Right lobe of liver (tissue), 6 donors: ENCODE measurements at regions not wholly inside any gene's neighbourhood (a gene's known extent, or its start where the extent isn't known, plus 50 kb on each side); places are given as distances from the start of the nearest gene placed in this dataset.

ENCODE experiments used
- ATAC-seq, 4 donors: fragments of 200-7000 bp; cut with Tn5 transposase; one replicate each; pipeline ENCODE4 v1.9.1; 2020; ENCODE audit warnings: mild to moderate bottlenecking in 4 of 4, moderate library complexity in 4 of 4
- DNase-seq, 3 donors: peaks; one replicate each; pipeline ENCODE4 v3.0.0-alpha.2; 2020
- H3K27ac ChIP-seq, 3 donors: fragments of 200-600 bp; one replicate each; pipeline ENCODE4 v1.8.0; 2022
- H3K27me3 ChIP-seq, 2 donors: fragments of 200-600 bp; one replicate each; pipeline ENCODE4 v1.8.0; 2022
- H3K36me3 ChIP-seq, 4 donors: fragments of 200-600 bp; sonication (generic) in 1 of 4; one replicate each; pipeline versions ENCODE4 v1.5.1 to v1.8.0; 2017 to 2022; ENCODE audit warnings: control low read depth in 1 of 4
- H3K4me1 ChIP-seq, 4 donors: fragments of 200-600 bp; sonication (generic) in 1 of 4; one replicate each; pipeline versions ENCODE4 v1.5.1 to v1.8.0; 2017 to 2022; ENCODE audit warnings: control low read depth in 1 of 4
- H3K4me3 ChIP-seq, 3 donors: fragments of 200-600 bp; one replicate each; pipeline ENCODE4 v1.8.0; 2022
- H3K9me3 ChIP-seq, 4 donors: fragments of 200-600 bp; sonication (generic) in 1 of 4; one replicate each; pipeline versions ENCODE4 v1.5.1 to v1.8.0; 2017 to 2022; ENCODE audit warnings: control low read depth in 1 of 4
- POLR2A ChIP-seq: fragments of 450-650 bp; IDR thresholded peaks from one replicate; pipeline ENCODE4 v1.6.1; 2017; ENCODE audit warnings: antibody characterized with exemption, mild to moderate bottlenecking
- WGBS: methylation state at CpG from one replicate; pipeline ENCODE4 v1.1.6; 2018; ENCODE audit warnings: low coverage, low lambda C conversion rate; ENCODE audit not compliant: insufficient coverage; ENCODE audit errors: missing lambda C conversion rate; 5-methylcytosine and 5-hydroxymethylcytosine counted together
- intact Hi-C, 2 donors: fragments of 100-400 bp; cut with DNase I; formaldehyde crosslinking; loops; one replicate each; pipeline versions ENCODE4 v1.11.2 to v1.14.1; 2022
- TF ChIP-seq, protein P1 (sequence below), 4 donors: fragments of 200-600 bp in 3 of 4; fragments of 450-650 bp in 1 of 4; IDR thresholded peaks; one replicate each; pipeline versions ENCODE4 v1.5.1 to v1.8.0; 2016 to 2022; ENCODE audit warnings: antibody characterized with exemption in 4 of 4, mild to moderate bottlenecking in 2 of 4
- donor health status: DM: no; HTN: yes; CAD: no.
- donor health status: DM: no; HTN: no; CAD: no.
- donor health status: DM: no; HTN: no; CAD: no.
- donor health status: DM: no; HTN: yes; CAD: no.
- donor health status: DM: no; HTN: yes; CAD: no.

DNA sequence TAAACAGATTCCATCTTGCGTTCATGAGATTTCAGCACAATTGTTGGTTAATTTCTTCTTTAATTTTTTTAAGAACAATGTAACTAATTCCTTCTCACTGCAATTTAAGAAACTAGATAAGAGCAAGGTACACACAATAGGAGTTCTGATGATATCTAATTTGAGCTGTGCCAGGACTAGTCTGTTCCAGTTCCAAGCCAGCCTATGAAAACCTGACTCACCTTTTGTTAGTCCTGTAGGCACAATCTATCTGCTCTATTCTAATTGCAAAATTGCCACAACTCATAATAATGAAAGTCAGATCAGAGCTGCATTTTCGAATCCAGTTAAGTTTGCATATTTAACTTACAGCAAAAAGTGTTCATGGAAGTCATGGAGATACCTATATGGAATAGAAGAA, 494.1 kb upstream of the TUSC1 start:
- TF ChIP-seq, protein P1, sequence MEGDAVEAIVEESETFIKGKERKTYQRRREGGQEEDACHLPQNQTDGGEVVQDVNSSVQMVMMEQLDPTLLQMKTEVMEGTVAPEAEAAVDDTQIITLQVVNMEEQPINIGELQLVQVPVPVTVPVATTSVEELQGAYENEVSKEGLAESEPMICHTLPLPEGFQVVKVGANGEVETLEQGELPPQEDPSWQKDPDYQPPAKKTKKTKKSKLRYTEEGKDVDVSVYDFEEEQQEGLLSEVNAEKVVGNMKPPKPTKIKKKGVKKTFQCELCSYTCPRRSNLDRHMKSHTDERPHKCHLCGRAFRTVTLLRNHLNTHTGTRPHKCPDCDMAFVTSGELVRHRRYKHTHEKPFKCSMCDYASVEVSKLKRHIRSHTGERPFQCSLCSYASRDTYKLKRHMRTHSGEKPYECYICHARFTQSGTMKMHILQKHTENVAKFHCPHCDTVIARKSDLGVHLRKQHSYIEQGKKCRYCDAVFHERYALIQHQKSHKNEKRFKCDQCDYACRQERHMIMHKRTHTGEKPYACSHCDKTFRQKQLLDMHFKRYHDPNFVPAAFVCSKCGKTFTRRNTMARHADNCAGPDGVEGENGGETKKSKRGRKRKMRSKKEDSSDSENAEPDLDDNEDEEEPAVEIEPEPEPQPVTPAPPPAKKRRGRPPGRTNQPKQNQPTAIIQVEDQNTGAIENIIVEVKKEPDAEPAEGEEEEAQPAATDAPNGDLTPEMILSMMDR (IDR thresholded peaks at IDR 0.05): no peak
- TF ChIP-seq POLR2A: no peak
- 48% methylated on average over 2 of the region's 2 CpGs for WGBS
- H3K36me3 ChIP-seq: no peaks in the 10 kb centered on the region

DNA sequence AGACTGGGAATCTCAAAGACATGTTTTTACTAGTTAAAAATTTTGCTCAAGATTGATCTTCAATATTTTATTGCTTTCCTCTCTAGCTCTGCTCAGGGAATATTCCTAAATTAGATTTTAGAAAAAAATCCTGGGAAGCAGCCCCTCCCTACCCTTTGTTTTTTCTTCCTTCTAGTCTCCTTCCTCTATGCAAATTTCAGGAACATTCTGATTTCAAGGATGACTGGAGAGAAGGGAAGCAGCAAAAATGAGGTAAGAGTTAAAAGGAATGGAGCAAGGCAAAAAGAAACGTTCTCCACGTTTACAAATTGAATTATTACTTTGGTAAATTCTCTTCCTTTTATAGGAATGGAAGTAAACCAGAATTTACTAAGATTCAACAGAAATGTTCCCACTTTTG, 493.4 kb upstream of the TUSC1 start:
- H3K4me3 ChIP-seq: no peak overlapping the region
- DNase-seq: no peak
- H3K27ac ChIP-seq: no peak overlapping the region
- no peak for ATAC-seq
- H3K27me3 ChIP-seq: no peaks in the 10 kb centered on the region
- TF ChIP-seq, protein P1 (IDR thresholded peaks at IDR 0.05): no peak
- TF ChIP-seq POLR2A: no peak
- H3K9me3 ChIP-seq: no peaks in the 10 kb centered on the region
- intact Hi-C loops: no loop called here
- H3K36me3 ChIP-seq: no peaks in the 10 kb centered on the region
- WGBS: 10% methylated on average over 2 of the region's 2 CpGs
- H3K4me1 ChIP-seq: no peaks in the 10 kb centered on the region

More for the DNA sequence above, 494.1 kb upstream of the TUSC1 start:
- DNase-seq (no peak), ATAC-seq (no peak)
- no peaks in the 10 kb centered on the region for H3K9me3 ChIP-seq
- intact Hi-C loops: no loop called here
- H3K27me3 ChIP-seq: no peaks in the 10 kb centered on the region
- H3K4me3 ChIP-seq: no peak overlapping the region
- H3K27ac ChIP-seq: no peak overlapping the region
- H3K4me1 ChIP-seq: no peaks in the 10 kb centered on the region

DNA sequence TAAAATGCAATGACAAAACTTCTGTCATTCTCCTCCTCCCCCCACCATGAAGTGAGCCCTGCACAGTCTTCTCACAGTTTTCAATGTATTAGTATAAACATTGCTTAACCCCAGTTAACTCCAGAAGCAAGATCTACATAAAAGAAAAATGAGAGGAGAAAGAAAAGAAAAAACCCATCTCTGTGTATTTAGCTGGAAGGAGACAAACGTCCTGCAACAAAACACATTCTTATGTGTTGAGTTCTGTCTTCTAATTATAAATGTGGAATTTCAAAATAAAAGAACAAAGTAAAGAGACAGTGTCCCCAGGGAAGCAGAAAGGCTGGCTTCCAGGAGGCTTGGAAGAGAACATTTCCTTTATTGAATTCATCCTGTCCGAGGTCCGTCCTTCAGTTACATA, 491.9 kb upstream of the TUSC1 start:
- DNase-seq (no peak), ATAC-seq (no peak)
- Histone ChIP-seq H3K4me1 (no peaks in the 10 kb centered on the region), H3K27ac (no peak overlapping the region), H3K9me3 (no peaks in the 10 kb centered on the region), H3K27me3 (no peaks in the 10 kb centered on the region), H3K4me3 (no peak overlapping the region), H3K36me3 (no peaks in the 10 kb centered on the region)
- TF ChIP-seq POLR2A: no peak
- TF ChIP-seq, protein P1 (IDR thresholded peaks at IDR 0.05): no peak
- WGBS: 25% methylated on average over 3 of the region's 3 CpGs
- intact Hi-C loops: no loop called here

DNA sequence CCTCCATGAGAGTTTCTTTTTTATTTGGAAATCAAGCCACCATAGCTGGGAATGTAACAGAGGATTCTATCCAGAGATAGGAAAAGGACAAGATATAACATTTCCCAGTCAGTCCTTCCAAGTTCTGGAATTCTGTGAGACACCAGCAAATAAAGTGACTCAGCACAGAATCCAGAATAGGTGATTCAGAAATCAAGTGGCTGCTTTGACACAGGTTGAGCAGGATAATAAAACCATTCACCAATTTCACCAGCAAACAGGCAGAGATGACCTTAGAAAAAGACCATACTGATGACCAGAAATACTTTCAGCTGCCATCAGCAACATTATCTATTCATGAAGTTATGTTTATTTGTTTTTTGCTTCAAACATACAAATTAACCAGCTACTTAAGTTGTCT, 491.5 kb upstream of the TUSC1 start:
- Histone ChIP-seq H3K36me3 (no peaks in the 10 kb centered on the region), H3K4me3 (no peak overlapping the region), H3K27me3 (no peaks in the 10 kb centered on the region), H3K27ac (no peak overlapping the region), H3K4me1 (no peaks in the 10 kb centered on the region), H3K9me3 (no peaks in the 10 kb centered on the region)
- no peak for TF ChIP-seq POLR2A
- TF ChIP-seq, protein P1 (IDR thresholded peaks at IDR 0.05): no peak
- ATAC-seq: no peak
- intact Hi-C loops: no loop called here
- DNase-seq: no peak

DNA sequence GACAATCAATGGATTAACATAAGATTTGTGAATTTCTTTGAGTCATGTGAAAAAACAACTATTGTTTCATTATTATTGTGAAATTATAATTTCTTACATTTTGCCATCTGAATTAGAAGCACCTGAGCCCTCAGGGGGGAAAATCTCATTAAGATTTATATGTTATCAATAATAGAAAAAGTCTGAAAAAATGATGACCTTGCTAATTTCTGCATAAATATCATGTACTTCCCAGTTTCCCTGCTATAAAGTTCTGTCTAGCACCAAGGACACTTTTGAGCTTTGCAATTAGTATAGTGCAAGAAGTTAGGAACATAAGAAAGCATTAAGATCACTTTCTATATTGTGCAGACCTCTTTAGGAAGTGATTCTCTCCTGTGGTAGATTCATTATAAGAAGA, 488.3 kb upstream of the TUSC1 start:
- ATAC-seq (no peak), DNase-seq (no peak)
- Histone ChIP-seq H3K9me3 (no peaks in the 10 kb centered on the region), H3K4me1 (no peaks in the 10 kb centered on the region), H3K27ac (no peak overlapping the region), H3K36me3 (no peaks in the 10 kb centered on the region), H3K4me3 (no peak overlapping the region), H3K27me3 (no peaks in the 10 kb centered on the region)
- intact Hi-C loops: no loop called here
- TF ChIP-seq, protein P1 (IDR thresholded peaks at IDR 0.05): no peak
- no peak for TF ChIP-seq POLR2A
